PC-9 (cell line): ENCODE measurements at regions not wholly inside any gene's neighbourhood (a gene's known extent, or its start where the extent isn't known, plus 50 kb on each side); places are given as distances from the start of the nearest gene placed in this dataset.

ENCODE experiments used
- BruUV-seq: library from RNA; stranded (reverse); fragments of 400-500 nt; replicated peaks from 2 replicates; lab custom pipeline; 2021; lab: Mats Ljungman, UMichigan
- CTCF ChIA-PET: fragments of 300-600 bp; sonication (Branson Sonifier 250); formaldehyde crosslinking; loops from one replicate; lab custom pipeline; 2022; ENCODE audit warnings: antibody characterized with exemption; lab: Charles Lee
- POLR2A ChIA-PET: fragments of 300-600 bp; sonication (Branson Sonifier 250); formaldehyde crosslinking; loops from one replicate; lab custom pipeline; 2022; ENCODE audit warnings: antibody characterized with exemption; ENCODE audit not compliant: unreplicated experiment; lab: Charles Lee
- DNase-seq, 2 experiments: peaks; one replicate each; pipeline versions ENCODE4 v3.0.0 to v3.0.0-alpha.2; 2015 to 2022; ENCODE audit warnings: mixed read lengths in 1 of 2
- H2AFZ ChIP-seq: fragments of 200-600 bp; sonication (generic); 2 replicates; pipeline ENCODE4 v1.8.1; 2017; ENCODE audit warnings: antibody characterized with exemption
- H3F3A ChIP-seq: fragments of 200-600 bp; sonication (generic); 2 replicates; pipeline ENCODE4 v1.8.1; 2017; ENCODE audit warnings: antibody characterized with exemption, mild to moderate bottlenecking, low read depth; ENCODE audit not compliant: insufficient read depth
- H3K27ac ChIP-seq: fragments of 200-600 bp; sonication (generic); 2 replicates; pipeline ENCODE4 v1.6.1; 2016; ENCODE audit warnings: mixed run types
- H3K27me3 ChIP-seq: fragments of 200-600 bp; sonication (generic); 2 replicates; pipeline ENCODE4 v1.6.1; 2016; ENCODE audit warnings: low read depth, mixed run types; ENCODE audit not compliant: insufficient read depth
- H3K36me3 ChIP-seq: fragments of 200-600 bp; sonication (generic); 2 replicates; pipeline ENCODE4 v1.6.1; 2016; ENCODE audit warnings: low read depth, mixed run types
- H3K4me1 ChIP-seq: fragments of 200-600 bp; sonication (generic); replicated peaks from 2 replicates; pipeline ENCODE4 v1.6.1; 2016; ENCODE audit warnings: mixed run types; ENCODE audit not compliant: insufficient read depth
- H3K4me2 ChIP-seq: fragments of 200-600 bp; sonication (generic); 2 replicates; pipeline ENCODE4 v1.6.1; 2017; ENCODE audit warnings: mixed run types
- H3K4me3 ChIP-seq: fragments of 200-600 bp; sonication (generic); 2 replicates; pipeline ENCODE4 v1.6.1; 2016; ENCODE audit warnings: mixed run types
- H3K79me2 ChIP-seq: fragments of 200-600 bp; sonication (generic); 2 replicates; pipeline ENCODE4 v1.6.1; 2017; ENCODE audit warnings: low read depth, mixed run types
- H3K9me2 ChIP-seq: fragments of 200-600 bp; sonication (generic); 2 replicates; pipeline ENCODE4 v1.8.1; 2017; ENCODE audit warnings: mild to moderate bottlenecking; ENCODE audit not compliant: insufficient read depth
- H3K9me3 ChIP-seq: fragments of 200-600 bp; sonication (generic); 2 replicates; pipeline ENCODE4 v1.8.1; 2016; ENCODE audit warnings: low read depth; ENCODE audit not compliant: insufficient read depth
- H4K20me1 ChIP-seq: fragments of 200-600 bp; sonication (generic); 2 replicates; pipeline ENCODE4 v1.8.1; 2017; ENCODE audit not compliant: insufficient read depth
- EZH2 ChIP-seq: fragments of 200-600 bp; sonication (generic); IDR thresholded peaks from 2 replicates; pipeline ENCODE4 v1.8.0; 2017; ENCODE audit warnings: antibody characterized with exemption, low read depth
- intact Hi-C: fragments of 100-400 bp; cut with micrococcal nuclease; formaldehyde crosslinking; loops from one replicate; pipeline ENCODE4 v1.10.0; 2022; ENCODE audit not compliant: unreplicated experiment
- TF ChIP-seq, protein P1 (sequence below): fragments of 200-600 bp; sonication (generic); conservative IDR thresholded peaks from 2 replicates; pipeline ENCODE4 v1.6.1; 2017; ENCODE audit warnings: mixed run types, antibody characterized with exemption, mild to moderate bottlenecking, moderate library complexity

DNA sequence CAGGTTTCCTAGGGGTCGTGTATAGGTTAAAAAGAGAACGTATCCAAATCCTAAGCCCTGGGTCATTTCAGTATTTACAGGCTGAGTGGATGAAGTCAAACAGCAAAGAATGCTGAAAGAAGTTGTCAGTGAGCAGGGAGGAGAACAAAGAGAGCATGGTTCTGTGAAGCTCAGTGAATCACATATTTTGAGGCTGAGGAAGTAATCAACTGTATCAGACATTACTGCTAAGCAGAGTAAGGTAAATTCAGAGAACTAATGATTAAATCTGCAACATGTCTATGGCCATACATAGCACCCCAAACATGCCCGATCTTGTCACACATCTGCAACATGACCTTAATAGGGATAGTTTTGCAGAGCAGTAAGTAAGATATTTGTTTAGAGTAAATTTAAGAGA, 1130.3 kb downstream of the RAPGEF2 start:
- no peak for TF ChIP-seq EZH2
- TF ChIP-seq, protein P1, sequence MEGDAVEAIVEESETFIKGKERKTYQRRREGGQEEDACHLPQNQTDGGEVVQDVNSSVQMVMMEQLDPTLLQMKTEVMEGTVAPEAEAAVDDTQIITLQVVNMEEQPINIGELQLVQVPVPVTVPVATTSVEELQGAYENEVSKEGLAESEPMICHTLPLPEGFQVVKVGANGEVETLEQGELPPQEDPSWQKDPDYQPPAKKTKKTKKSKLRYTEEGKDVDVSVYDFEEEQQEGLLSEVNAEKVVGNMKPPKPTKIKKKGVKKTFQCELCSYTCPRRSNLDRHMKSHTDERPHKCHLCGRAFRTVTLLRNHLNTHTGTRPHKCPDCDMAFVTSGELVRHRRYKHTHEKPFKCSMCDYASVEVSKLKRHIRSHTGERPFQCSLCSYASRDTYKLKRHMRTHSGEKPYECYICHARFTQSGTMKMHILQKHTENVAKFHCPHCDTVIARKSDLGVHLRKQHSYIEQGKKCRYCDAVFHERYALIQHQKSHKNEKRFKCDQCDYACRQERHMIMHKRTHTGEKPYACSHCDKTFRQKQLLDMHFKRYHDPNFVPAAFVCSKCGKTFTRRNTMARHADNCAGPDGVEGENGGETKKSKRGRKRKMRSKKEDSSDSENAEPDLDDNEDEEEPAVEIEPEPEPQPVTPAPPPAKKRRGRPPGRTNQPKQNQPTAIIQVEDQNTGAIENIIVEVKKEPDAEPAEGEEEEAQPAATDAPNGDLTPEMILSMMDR = no peak
- Histone ChIP-seq H3F3A (no peaks in the 10 kb centered on the region), H3K27ac (no peak overlapping the region), H3K79me2 (no peaks in the 10 kb centered on the region), H3K9me3 (no peaks in the 10 kb centered on the region), H3K9me2 (no peaks in the 10 kb centered on the region), H3K27me3 (no peaks in the 10 kb centered on the region), H3K4me3 (no peak overlapping the region), H4K20me1 (no peaks in the 10 kb centered on the region), H3K4me1 (no peaks in the 10 kb centered on the region), H3K4me2 (no peak overlapping the region), H3K36me3 (no peaks in the 10 kb centered on the region), H2AFZ (no peak overlapping the region)
- no peak for DNase-seq
- POLR2A ChIA-PET = no interaction called here
- intact Hi-C loops = no loop called here
- CTCF ChIA-PET = no interaction called here
- no TSS peak for BruUV-seq

- Histone ChIP-seq H2AFZ (no peak overlapping the region), H3K4me1 (no peaks in the 10 kb centered on the region), H3K4me3 (no peak overlapping the region), H3K9me2 (no peaks in the 10 kb centered on the region), H3K36me3 (no peaks in the 10 kb centered on the region), H4K20me1 (no peaks in the 10 kb centered on the region), H3K4me2 (no peak overlapping the region), H3F3A (no peaks in the 10 kb centered on the region), H3K79me2 (no peaks in the 10 kb centered on the region), H3K27me3 (no peaks in the 10 kb centered on the region), H3K9me3 (no peaks in the 10 kb centered on the region), H3K27ac (no peak overlapping the region)
- POLR2A ChIA-PET = no interaction called here
- DNase-seq = no peak
- BruUV-seq = no TSS peak
- CTCF ChIA-PET = no interaction called here
- intact Hi-C loops = no loop called here
- TF ChIP-seq, protein P1 = no peak
- no peak for TF ChIP-seq EZH2
Observed at GRCh38 chr4:160235285-160235684, 1132.4 kb downstream of the RAPGEF2 start.

DNA sequence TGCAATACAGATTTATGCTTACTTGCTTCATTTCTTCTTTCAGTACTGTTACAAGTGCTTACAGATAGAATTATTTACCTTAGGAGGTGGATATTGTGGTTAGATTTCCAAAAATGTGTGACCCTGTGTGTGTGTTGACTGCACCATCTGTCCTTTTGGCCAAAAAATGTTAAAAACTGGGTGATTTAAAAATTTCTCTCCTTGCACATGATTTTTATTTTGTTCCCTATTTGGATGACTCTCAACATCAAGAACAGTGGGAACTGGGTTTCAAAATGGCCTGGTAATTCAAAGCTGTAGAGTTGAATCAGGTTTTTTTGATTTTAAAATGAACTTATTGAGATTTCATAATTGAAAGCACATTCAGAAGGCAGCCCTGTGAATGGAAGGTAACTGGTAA, 1132.9 kb downstream of the RAPGEF2 start:
- Histone ChIP-seq H3K4me3 (no peak overlapping the region), H3F3A (no peaks in the 10 kb centered on the region), H3K36me3 (no peaks in the 10 kb centered on the region), H3K27me3 (no peaks in the 10 kb centered on the region), H3K9me2 (no peaks in the 10 kb centered on the region), H3K4me2 (no peak overlapping the region), H4K20me1 (no peaks in the 10 kb centered on the region), H2AFZ (no peak overlapping the region), H3K27ac (no peak overlapping the region), H3K4me1 (no peaks in the 10 kb centered on the region), H3K9me3 (no peaks in the 10 kb centered on the region), H3K79me2 (no peaks in the 10 kb centered on the region)
- no peak for DNase-seq
- intact Hi-C loops = no loop called here
- no TSS peak for BruUV-seq
- ChIA-PET POLR2A (no interaction called here), CTCF (no interaction called here)
- TF ChIP-seq EZH2 = no peak
- TF ChIP-seq, protein P1 = no peak
